Transverse colon (tissue), 4 donors: ENCODE measurements at regions not wholly inside any gene's neighbourhood (a gene's known extent, or its start where the extent isn't known, plus 50 kb on each side); places are given as distances from the start of the nearest gene placed in this dataset.

Source experiments
- DNase-seq: peaks from one replicate; pipeline ENCODE4 v3.0.0-alpha.2; 2019
- H3K27ac ChIP-seq, 4 donors: fragments of 200-600 bp; sonication (generic); 2 replicates each; pipeline ENCODE4 v1.5.1; 2016 to 2018; ENCODE audit warnings: inconsistent platforms in 4 of 4
- H3K27me3 ChIP-seq: fragments of 200-600 bp; sonication (generic); 2 replicates; pipeline ENCODE4 v1.5.1; 2017; ENCODE audit warnings: inconsistent platforms
- H3K36me3 ChIP-seq, 4 donors: fragments of 200-600 bp; sonication (generic); 2 replicates each; pipeline ENCODE4 v1.5.1; 2017 to 2019; ENCODE audit warnings: inconsistent platforms in 4 of 4
- H3K4me1 ChIP-seq, 4 donors: fragments of 200-600 bp; sonication (generic); 2 replicates each; pipeline ENCODE4 v1.5.1; 2017 to 2020; ENCODE audit warnings: inconsistent platforms in 4 of 4
- H3K4me3 ChIP-seq, 4 donors: fragments of 200-600 bp; sonication (generic); 1 replicate in 1 of 4; 2 replicates in 3 of 4; pipeline versions ENCODE4 v1.5.1 to v1.6.1; 2017 to 2019; ENCODE audit warnings: inconsistent platforms in 4 of 4
- H3K9me3 ChIP-seq, 2 donors: fragments of 200-600 bp; sonication (generic); 2 replicates each; pipeline ENCODE4 v1.5.1; 2017 to 2019; ENCODE audit warnings: inconsistent platforms in 2 of 2
- EP300 ChIP-seq: sonication (generic); formaldehyde crosslinking; IDR thresholded peaks from one replicate; pipeline ENCODE4 v1.6.1; 2017; ENCODE audit warnings: antibody characterized with exemption, low read depth
- POLR2A ChIP-seq: fragments of 450-650 bp; IDR thresholded peaks from one replicate; pipeline ENCODE4 v1.6.1; 2016; ENCODE audit warnings: antibody characterized with exemption, mild to moderate bottlenecking, moderate library complexity
- POLR2AphosphoS5 ChIP-seq, 3 donors: sonication (generic); formaldehyde crosslinking; IDR thresholded peaks; one replicate each; pipeline ENCODE4 v1.6.1; 2016; ENCODE audit warnings: antibody characterized with exemption in 3 of 3
- WGBS, 2 donors: methylation state at CpG; one replicate each; pipeline ENCODE4 v1.1.5; 2018; ENCODE audit warnings: low coverage in 1 of 2; 5-methylcytosine and 5-hydroxymethylcytosine counted together
- in situ Hi-C, 4 donors: fragments of 200-750 bp; cut with MboI; loops; one replicate each; pipeline versions ENCODE4 v1.15.0 to v1.15.1; 2017; ENCODE audit warnings: low sequenced_read_pairs in 3 of 4, low pct_ligation_motif_present in 1 of 4, low pct_unique_long_range_greater_than_20kb in 1 of 4
- intact Hi-C: fragments of 100-400 bp; cut with DNase I; formaldehyde crosslinking; loops from one replicate; pipeline ENCODE4 v1.15.1; 2023; ENCODE audit warnings: low total_unique reads
- TF ChIP-seq, protein P1 (sequence below), 5 experiments: fragments of 200-600 bp in 3 of 5; fragments of 450-650 bp in 2 of 5; sonication (generic) in 3 of 5; IDR thresholded peaks; 1 replicate in 2 of 5; 2 replicates in 3 of 5; pipeline ENCODE4 v1.5.1; 2016 to 2017; ENCODE audit warnings: antibody characterized with exemption in 5 of 5, inconsistent platforms in 3 of 5, mild to moderate bottlenecking in 2 of 5, moderate library complexity in 1 of 5

GRCh38 chr6:146990821-146991798 is 213.1 kb upstream of the STXBP5 start:
- WGBS, 2 donors, result 68 to 69% methylated on average over 11 of the region's 11 CpGs
- DNase-seq, result no peak

GRCh38 chr6:146997062-146997461 is 207.2 kb upstream of the STXBP5 start:
- Histone ChIP-seq H3K4me3 (no peak overlapping the region), H3K27ac (no peak overlapping the region), H3K4me1 (peaks cover 0 to 8% (median 2%) of the 10 kb centered on the region in 4 donors), H3K27me3 (no peaks in the 10 kb centered on the region), H3K36me3 (no peaks in the 10 kb centered on the region), H3K9me3 (no peaks in the 10 kb centered on the region)
- in situ Hi-C loops (no loop called here), intact Hi-C loops (no loop called here)
- TF ChIP-seq POLR2A, result no peak
- TF ChIP-seq POLR2AphosphoS5 (IDR thresholded peaks at IDR 0.05), result no peak
- no peak for TF ChIP-seq EP300
- TF ChIP-seq, protein P1, sequence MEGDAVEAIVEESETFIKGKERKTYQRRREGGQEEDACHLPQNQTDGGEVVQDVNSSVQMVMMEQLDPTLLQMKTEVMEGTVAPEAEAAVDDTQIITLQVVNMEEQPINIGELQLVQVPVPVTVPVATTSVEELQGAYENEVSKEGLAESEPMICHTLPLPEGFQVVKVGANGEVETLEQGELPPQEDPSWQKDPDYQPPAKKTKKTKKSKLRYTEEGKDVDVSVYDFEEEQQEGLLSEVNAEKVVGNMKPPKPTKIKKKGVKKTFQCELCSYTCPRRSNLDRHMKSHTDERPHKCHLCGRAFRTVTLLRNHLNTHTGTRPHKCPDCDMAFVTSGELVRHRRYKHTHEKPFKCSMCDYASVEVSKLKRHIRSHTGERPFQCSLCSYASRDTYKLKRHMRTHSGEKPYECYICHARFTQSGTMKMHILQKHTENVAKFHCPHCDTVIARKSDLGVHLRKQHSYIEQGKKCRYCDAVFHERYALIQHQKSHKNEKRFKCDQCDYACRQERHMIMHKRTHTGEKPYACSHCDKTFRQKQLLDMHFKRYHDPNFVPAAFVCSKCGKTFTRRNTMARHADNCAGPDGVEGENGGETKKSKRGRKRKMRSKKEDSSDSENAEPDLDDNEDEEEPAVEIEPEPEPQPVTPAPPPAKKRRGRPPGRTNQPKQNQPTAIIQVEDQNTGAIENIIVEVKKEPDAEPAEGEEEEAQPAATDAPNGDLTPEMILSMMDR (IDR thresholded peaks at IDR 0.05), result no peak
- 86 to 97% methylated on average over 1 of the region's 1 CpG for WGBS, 2 donors
- DNase-seq, result no peak

More at GRCh38 chr6:146990821-146991798, 213.1 kb upstream of the STXBP5 start:
- no peak for TF ChIP-seq EP300
- TF ChIP-seq, protein P1 (IDR thresholded peaks at IDR 0.05), result no peak
- TF ChIP-seq POLR2A, result no peak
- TF ChIP-seq POLR2AphosphoS5 (IDR thresholded peaks at IDR 0.05), result no peak
- Histone ChIP-seq H3K4me3 (no peak overlapping the region), H3K36me3 (no peaks in the 10 kb centered on the region), H3K27ac (no peak overlapping the region), H3K4me1 (no peaks in the 10 kb centered on the region), H3K9me3 (peaks cover 0 to 5% of the 10 kb centered on the region in 2 donors), H3K27me3 (no peaks in the 10 kb centered on the region)
- in situ Hi-C loops, result no loop called here
- intact Hi-C loops, result no loop called here

DNA sequence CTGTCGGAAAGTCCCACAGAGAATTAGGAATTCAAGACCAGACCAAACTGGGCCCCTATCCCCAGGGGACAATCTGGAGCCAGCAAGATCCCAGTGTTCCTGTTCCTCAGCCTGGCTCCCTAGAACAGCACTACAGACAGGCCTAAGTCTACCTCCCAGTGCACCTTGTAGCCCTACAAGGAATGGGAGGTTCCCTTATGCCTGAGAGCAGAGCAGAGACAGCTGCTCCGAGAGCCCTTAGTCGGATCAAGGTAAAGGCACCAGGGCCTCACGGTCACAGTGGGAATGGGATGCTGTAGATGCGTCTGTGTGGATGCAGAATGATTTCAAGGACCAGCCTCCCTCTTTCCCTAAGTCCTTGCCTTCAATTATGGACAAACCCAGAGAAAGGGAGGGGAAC is 204.5 kb upstream of the STXBP5 start:
- no peak for DNase-seq
- H3K36me3 ChIP-seq, result no peaks in the 10 kb centered on the region
- peaks cover 0 to 8% (median 2%) of the 10 kb centered on the region in 4 donors for H3K4me1 ChIP-seq
- intact Hi-C loops, result no loop called here
- TF ChIP-seq, protein P1 (IDR thresholded peaks at IDR 0.05), result no peak
- TF ChIP-seq POLR2A, result no peak
- no peak for TF ChIP-seq EP300
- TF ChIP-seq POLR2AphosphoS5 (IDR thresholded peaks at IDR 0.05), result no peak
- H3K27ac ChIP-seq, result no peak overlapping the region
- no peaks in the 10 kb centered on the region for H3K9me3 ChIP-seq
- in situ Hi-C loops, result no loop called here
- WGBS, 2 donors, result 67 to 93% methylated on average over 1 to 5 of the region's 5 CpGs
- H3K27me3 ChIP-seq, result no peaks in the 10 kb centered on the region
- H3K4me3 ChIP-seq, result no peak overlapping the region

DNA sequence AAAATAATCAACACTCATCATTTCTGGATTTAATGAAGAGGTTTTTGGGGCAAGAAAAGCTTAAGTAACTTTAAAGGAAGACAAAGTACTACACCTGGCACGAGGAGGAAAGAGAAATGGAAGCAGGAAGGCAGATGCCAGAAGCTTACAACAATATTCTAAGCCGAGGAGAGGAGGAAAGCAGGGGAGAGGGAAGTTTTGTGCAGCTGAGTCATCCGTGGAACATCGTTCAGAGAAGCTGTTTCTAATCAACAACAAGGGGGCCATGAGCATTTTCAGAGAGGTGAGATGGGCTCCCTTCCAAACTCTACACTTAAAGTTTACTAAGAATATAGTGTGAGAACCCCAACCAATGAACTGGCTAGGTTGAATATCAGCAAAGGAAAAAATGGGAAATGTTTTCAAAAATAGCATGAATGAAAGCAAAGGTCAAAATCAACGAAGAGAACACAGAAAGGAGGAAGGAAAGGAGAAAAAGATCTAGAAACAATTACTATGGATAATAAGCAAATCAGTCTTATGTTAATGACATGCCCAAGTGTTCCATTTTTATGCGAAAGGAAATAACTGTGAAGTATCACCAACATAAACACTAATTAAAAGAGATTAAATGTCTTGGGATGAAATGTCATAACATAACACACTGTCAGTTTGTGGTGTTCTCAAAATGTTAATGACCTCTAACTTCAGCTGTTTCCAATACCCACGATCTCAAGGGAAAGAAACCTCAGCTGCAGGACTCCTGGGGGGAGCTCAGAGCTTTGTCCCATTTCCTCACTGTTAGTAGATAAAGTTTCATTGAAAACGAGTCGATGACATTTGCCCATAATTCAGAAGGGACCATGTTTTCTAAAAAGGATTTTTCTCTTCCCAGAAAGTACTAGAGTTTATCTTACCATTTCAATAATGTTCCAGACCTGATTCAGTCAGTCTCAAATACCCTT is 203.4 kb upstream of the STXBP5 start:
- intact Hi-C loops (no loop called here), in situ Hi-C loops (no loop called here)
- peaks cover 0 to 8% (median 2%) of the 10 kb centered on the region in 4 donors for H3K4me1 ChIP-seq
- 38 to 41% methylated on average over 9 of the region's 9 CpGs for WGBS, 2 donors
- no peaks in the 10 kb centered on the region for H3K9me3 ChIP-seq
- no peak for DNase-seq
- no peaks in the 10 kb centered on the region for H3K36me3 ChIP-seq
- H3K27me3 ChIP-seq, result no peaks in the 10 kb centered on the region
- H3K27ac ChIP-seq, result no peak overlapping the region
- no peak overlapping the region for H3K4me3 ChIP-seq
- no peak for TF ChIP-seq POLR2AphosphoS5 (IDR thresholded peaks at IDR 0.05)
- no peak for TF ChIP-seq EP300
- TF ChIP-seq, protein P1 (IDR thresholded peaks at IDR 0.05), result no peak
- no peak for TF ChIP-seq POLR2A
